ENCODE measurements at regions not wholly inside any gene's neighbourhood (a gene's known extent, or its start where the extent isn't known, plus 50 kb on each side); places are given as distances from the start of the nearest gene placed in this dataset.

DNA sequence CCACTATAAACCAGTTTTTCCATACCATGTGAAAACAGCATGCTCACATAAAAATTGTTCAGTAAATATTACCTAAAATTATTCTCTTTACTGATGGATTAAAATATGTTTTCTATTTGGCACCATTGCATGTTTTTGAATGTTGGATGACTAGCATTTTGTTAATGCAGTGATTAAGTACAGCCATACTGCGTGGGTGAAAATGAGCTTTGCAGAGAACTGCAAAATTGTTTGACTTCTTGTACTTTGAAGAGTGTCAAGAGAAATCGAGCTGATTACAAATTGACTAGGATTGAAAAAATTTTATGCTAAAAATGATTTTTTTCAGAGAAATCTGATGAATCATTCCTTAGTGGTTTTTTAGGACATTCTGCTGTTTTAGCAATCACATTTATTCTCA lies 452.9 kb downstream of the RPL10L start:
- no peaks in the 10 kb centered on the region for H3K79me2 ChIP-seq (ENCODE audit: insufficient read depth, low read length)
- no peaks in the 10 kb centered on the region for H3K27me3 ChIP-seq (ENCODE audit: insufficient read depth, low read length)
- H3K4me1 ChIP-seq (ENCODE audit: control insufficient read depth in 1 of 2, insufficient read depth in 2 of 2, low read length in 2 of 2): no peaks in the 10 kb centered on the region
- ChIA-PET RAD21 (ENCODE audit: low non-redundant PET in 1 of 2, low total read pairs in 2 of 2, uncharacterized antibody in 2 of 2, unreplicated experiment in 2 of 2) (no interaction called here), POLR2A (no interaction called here), CTCF (no interaction called here)
- H2AFZ ChIP-seq (ENCODE audit: low read depth, low read length, poor library complexity, severe bottlenecking): no peak overlapping the region
- no peak overlapping the region for H3K27ac ChIP-seq (ENCODE audit: low read depth, low read length)
- TF ChIP-seq ZFX (IDR thresholded peaks at IDR 0.05) (no peak), ZNF274 (IDR thresholded peaks at IDR 0.05; ENCODE audit: low read depth, low read length) (no peak), EZH2phosphoT487 (IDR thresholded peaks at IDR 0.05; ENCODE audit: borderline replicate concordance) (no peak), YY1 (IDR thresholded peaks at IDR 0.05; ENCODE audit: extremely low read depth, insufficient replicate concordance, low read depth, low read length) (no peak), ELF1 (IDR thresholded peaks at IDR 0.05; ENCODE audit: borderline replicate concordance, low read depth) (no peak), CBX3 (IDR thresholded peaks at IDR 0.05; ENCODE audit: low read depth) (no peak), TCF7L2 (IDR thresholded peaks at IDR 0.05; ENCODE audit: borderline replicate concordance, extremely low read depth, insufficient read depth, insufficient read length) (no peak), POLR2A (IDR thresholded peaks at IDR 0.05; ENCODE audit: borderline replicate concordance, extremely low read depth, insufficient read depth, insufficient read length) (no peak), SRF (IDR thresholded peaks at IDR 0.05; ENCODE audit: low read depth) (no peak), SIN3A (IDR thresholded peaks at IDR 0.05; ENCODE audit: low read depth) (no peak), EZH2 (IDR thresholded peaks at IDR 0.05) (no peak), CEBPB (IDR thresholded peaks at IDR 0.05; ENCODE audit: low read depth) (no peak), RAD21 (IDR thresholded peaks at IDR 0.05; ENCODE audit: low read depth) (no peak), MAX (IDR thresholded peaks at IDR 0.05) (no peak), EGR1 (IDR thresholded peaks at IDR 0.05; ENCODE audit: low read depth) (no peak)
- TF ChIP-seq, protein P1, sequence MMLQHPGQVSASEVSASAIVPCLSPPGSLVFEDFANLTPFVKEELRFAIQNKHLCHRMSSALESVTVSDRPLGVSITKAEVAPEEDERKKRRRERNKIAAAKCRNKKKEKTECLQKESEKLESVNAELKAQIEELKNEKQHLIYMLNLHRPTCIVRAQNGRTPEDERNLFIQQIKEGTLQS (IDR thresholded peaks at IDR 0.05): no peak
- TF ChIP-seq, protein P2, sequence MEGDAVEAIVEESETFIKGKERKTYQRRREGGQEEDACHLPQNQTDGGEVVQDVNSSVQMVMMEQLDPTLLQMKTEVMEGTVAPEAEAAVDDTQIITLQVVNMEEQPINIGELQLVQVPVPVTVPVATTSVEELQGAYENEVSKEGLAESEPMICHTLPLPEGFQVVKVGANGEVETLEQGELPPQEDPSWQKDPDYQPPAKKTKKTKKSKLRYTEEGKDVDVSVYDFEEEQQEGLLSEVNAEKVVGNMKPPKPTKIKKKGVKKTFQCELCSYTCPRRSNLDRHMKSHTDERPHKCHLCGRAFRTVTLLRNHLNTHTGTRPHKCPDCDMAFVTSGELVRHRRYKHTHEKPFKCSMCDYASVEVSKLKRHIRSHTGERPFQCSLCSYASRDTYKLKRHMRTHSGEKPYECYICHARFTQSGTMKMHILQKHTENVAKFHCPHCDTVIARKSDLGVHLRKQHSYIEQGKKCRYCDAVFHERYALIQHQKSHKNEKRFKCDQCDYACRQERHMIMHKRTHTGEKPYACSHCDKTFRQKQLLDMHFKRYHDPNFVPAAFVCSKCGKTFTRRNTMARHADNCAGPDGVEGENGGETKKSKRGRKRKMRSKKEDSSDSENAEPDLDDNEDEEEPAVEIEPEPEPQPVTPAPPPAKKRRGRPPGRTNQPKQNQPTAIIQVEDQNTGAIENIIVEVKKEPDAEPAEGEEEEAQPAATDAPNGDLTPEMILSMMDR (IDR thresholded peaks at IDR 0.05 in 2 of 3, conservative IDR thresholded peaks at IDR 0.05 in 1 of 3; ENCODE audit: borderline replicate concordance in 1 of 3, insufficient read depth in 1 of 3, low read depth in 2 of 3, low read length in 2 of 3): no peak
- H3K9me2 ChIP-seq (ENCODE audit: insufficient read depth): no peaks in the 10 kb centered on the region
- H3K4me3 ChIP-seq (replicated peaks in 1 of 2; ENCODE audit: low read depth in 1 of 2, low read length in 2 of 2): no peak overlapping the region
- H3K9me3 ChIP-seq (ENCODE audit: control insufficient read depth in 1 of 2, insufficient read depth in 1 of 2, low read depth in 1 of 2, low read length in 2 of 2): no peaks in the 10 kb centered on the region
- BruUV-seq (replicated peaks): no TSS peak
- no peak overlapping the region for H3K4me2 ChIP-seq (ENCODE audit: low read length)
- ATAC-seq (no peak), DNase-seq (ENCODE audit: low read depth, low spot score) (no peak)
- no peaks in the 10 kb centered on the region for H3K36me3 ChIP-seq (ENCODE audit: control insufficient read depth in 1 of 2, insufficient read depth in 2 of 2, low read length in 2 of 2)
- no peak overlapping the region for H3K9ac ChIP-seq (ENCODE audit: low read length)
- H4K20me1 ChIP-seq (ENCODE audit: insufficient read depth): no peaks in the 10 kb centered on the region
- intact Hi-C loops (cut with micrococcal nuclease): no loop called here

Data from HCT116 (cell line).